GM12878 (cell line): ENCODE measurements at regions not wholly inside any gene's neighbourhood (a gene's known extent, or its start where the extent isn't known, plus 50 kb on each side); places are given as distances from the start of the nearest gene placed in this dataset.

Source experiments
- ATAC-seq: fragments of 200-7000 bp; cut with Tn5 transposase; 3 replicates; pipeline ENCODE4 v1.9.1; 2020; ENCODE audit warnings: mild to moderate bottlenecking, moderate library complexity
- BruUV-seq: library from RNA; stranded (reverse); fragments of 400-500 nt; replicated peaks from 2 replicates; lab custom pipeline; 2021; lab: Mats Ljungman, UMichigan
- CTCF ChIA-PET: fragments of 300-600 bp; sonication (Branson Sonifier 250); formaldehyde crosslinking; extraction: SDS; loops from one replicate; lab custom pipeline; 2021; ENCODE audit warnings: inconsistent platforms; lab: Yijun Ruan, JAX
- POLR2A ChIA-PET: fragments of 350-600 bp; formaldehyde crosslinking; extraction: SDS; loops from one replicate; lab custom pipeline; 2021; ENCODE audit warnings: inconsistent platforms; lab: Charles Lee
- RAD21 ChIA-PET: fragments of 300-600 bp; sonication (Branson Sonifier 250); formaldehyde crosslinking; loops from one replicate; lab custom pipeline; 2023; ENCODE audit warnings: antibody characterized with exemption; ENCODE audit not compliant: unreplicated experiment; lab: Charles Lee
- SMC1A ChIA-PET: fragments of 300-600 bp; sonication (Branson Sonifier 250); formaldehyde crosslinking; loops from one replicate; lab custom pipeline; 2023; ENCODE audit not compliant: unreplicated experiment, uncharacterized antibody; lab: Charles Lee
- DNase-seq: peaks from one replicate; pipeline ENCODE4 v3.0.0-alpha.2; 2011; ENCODE audit warnings: low read depth, low spot score
- FAIRE-seq: peaks from 3 replicates; lab custom pipeline; 2011; peaks lifted over from hg19 to GRCh38; lab: Jason Lieb, UNC
- H2AFZ ChIP-seq: 2 replicates; pipeline ENCODE4 v1.6.0; 2011; ENCODE audit warnings: low read depth, low read length, control low read depth; ENCODE audit not compliant: control insufficient read depth
- H3K27ac ChIP-seq: 2 replicates; pipeline ENCODE4 v1.5.1; 2011; ENCODE audit warnings: control low read depth; ENCODE audit not compliant: control insufficient read depth, insufficient read depth
- H3K27me3 ChIP-seq, 2 experiments: replicated peaks in 1 of 2; 2 replicates each; pipeline versions ENCODE4 v1.6.0 to v1.6.1; 2011; ENCODE audit warnings: low read length in 1 of 2; ENCODE audit not compliant: control insufficient read depth in 2 of 2, insufficient read depth in 2 of 2
- H3K36me3 ChIP-seq, 2 experiments: 2 replicates each; pipeline ENCODE4 v1.5.1; 2011; ENCODE audit warnings: low read length in 1 of 2; ENCODE audit not compliant: control insufficient read depth in 2 of 2, insufficient read depth in 2 of 2
- H3K4me1 ChIP-seq: 2 replicates; pipeline ENCODE4 v1.6.1; 2011; ENCODE audit warnings: mild to moderate bottlenecking, low read length, moderate library complexity, mixed read lengths; ENCODE audit not compliant: control insufficient read depth, insufficient read depth
- H3K4me2 ChIP-seq: 2 replicates; pipeline ENCODE4 v1.6.0; 2011; ENCODE audit warnings: control low read depth; ENCODE audit not compliant: control insufficient read depth, insufficient read depth
- H3K4me3 ChIP-seq: fragments of 200-600 bp; sonication (generic); 2 replicates; pipeline ENCODE4 v1.5.1; 2016
- H3K79me2 ChIP-seq: 2 replicates; pipeline ENCODE4 v1.6.0; 2011; ENCODE audit warnings: low read length; ENCODE audit not compliant: control insufficient read depth, insufficient read depth
- H3K9ac ChIP-seq: 2 replicates; pipeline ENCODE4 v1.8.0; 2011; ENCODE audit warnings: low read length, control low read depth, mixed read lengths; ENCODE audit not compliant: control insufficient read depth, insufficient read depth
- H3K9me3 ChIP-seq: replicated peaks from 3 replicates; pipeline ENCODE4 v1.5.1; 2011; ENCODE audit warnings: mild to moderate bottlenecking, low read length; ENCODE audit not compliant: control insufficient read depth, insufficient read depth
- H4K20me1 ChIP-seq: 2 replicates; pipeline ENCODE4 v1.6.0; 2011; ENCODE audit not compliant: control insufficient read depth, insufficient read depth
- EED ChIP-seq: sonication (generic); IDR thresholded peaks from 2 replicates; pipeline ENCODE4 v1.6.1; 2016; ENCODE audit warnings: antibody characterized with exemption, low read depth
- EP300 ChIP-seq, 2 experiments: fragments of 150-350 bp in 1 of 2; IDR thresholded peaks; 2 replicates each; pipeline ENCODE4 v1.6.1; 2011 to 2012; ENCODE audit warnings: low read depth in 2 of 2, low read length in 2 of 2, borderline replicate concordance in 1 of 2, improper control_type of control experiment in 1 of 2, inconsistent platforms in 1 of 2; ENCODE audit not compliant: control insufficient read depth in 1 of 2
- ETV6 ChIP-seq, 2 experiments: fragments of 450-650 bp in 1 of 2; IDR thresholded peaks in 1 of 2; conservative IDR thresholded peaks in 1 of 2; 2 replicates each; pipeline ENCODE4 v1.6.1; 2014; ENCODE audit warnings: antibody characterized with exemption in 1 of 2, borderline replicate concordance in 1 of 2, low read depth in 1 of 2, mild to moderate bottlenecking in 1 of 2, moderate library complexity in 1 of 2
- GABPA ChIP-seq: IDR thresholded peaks from 2 replicates; pipeline ENCODE4 v1.6.1; 2014; ENCODE audit warnings: antibody characterized with exemption, low read depth, mild to moderate bottlenecking, inconsistent platforms
- IKZF2 ChIP-seq, 2 experiments: fragments of 450-650 bp; IDR thresholded peaks; 2 replicates each; pipeline ENCODE4 v1.6.1; 2017; ENCODE audit warnings: mild to moderate bottlenecking in 2 of 2, moderate library complexity in 2 of 2
- SIN3A ChIP-seq: IDR thresholded peaks from 2 replicates; pipeline ENCODE4 v1.6.1; 2012; ENCODE audit warnings: low read depth, low read length, improper control_type of control experiment
- SMAD1 ChIP-seq: fragments of 450-650 bp; IDR thresholded peaks from 2 replicates; pipeline ENCODE4 v1.6.1; 2018; ENCODE audit warnings: mild to moderate bottlenecking, low read depth; ENCODE audit not compliant: partially characterized antibody
- SUZ12 ChIP-seq: fragments of 200-600 bp; sonication (generic); IDR thresholded peaks from one replicate; pipeline ENCODE4 v1.6.1; 2018; ENCODE audit warnings: antibody characterized with exemption, mild to moderate bottlenecking; ENCODE audit not compliant: unreplicated experiment
- TCF12 ChIP-seq: IDR thresholded peaks from 2 replicates; pipeline ENCODE4 v1.6.1; 2011; ENCODE audit warnings: low read depth, mild to moderate bottlenecking, low read length
- WGBS: methylation state at CpG from one replicate; pipeline ENCODE4 v1.1.6; 2016; ENCODE audit warnings: low lambda C conversion rate; ENCODE audit not compliant: insufficient replicate concordance, insufficient coverage; ENCODE audit errors: missing lambda C conversion rate; 5-methylcytosine and 5-hydroxymethylcytosine counted together
- in situ Hi-C: fragments of 300-500 bp; cut with MboI; formaldehyde crosslinking; loops from 9 replicates; pipeline ENCODE4 v1.14.3; 2018; ENCODE audit warnings: mixed read lengths
- intact Hi-C: fragments of 100-400 bp; cut with micrococcal nuclease; formaldehyde crosslinking; loops from one replicate; pipeline ENCODE4 v1.14.2; 2022; ENCODE audit not compliant: unreplicated experiment
- TF ChIP-seq, protein P1 (sequence below): IDR thresholded peaks from 2 replicates; pipeline ENCODE4 v1.6.1; 2012; ENCODE audit warnings: mild to moderate bottlenecking, low read depth, low read length
- TF ChIP-seq, protein P2 (sequence below): fragments of 450-650 bp; conservative IDR thresholded peaks from 2 replicates; pipeline ENCODE4 v1.6.1; 2017; ENCODE audit warnings: mild to moderate bottlenecking, moderate library complexity

DNA sequence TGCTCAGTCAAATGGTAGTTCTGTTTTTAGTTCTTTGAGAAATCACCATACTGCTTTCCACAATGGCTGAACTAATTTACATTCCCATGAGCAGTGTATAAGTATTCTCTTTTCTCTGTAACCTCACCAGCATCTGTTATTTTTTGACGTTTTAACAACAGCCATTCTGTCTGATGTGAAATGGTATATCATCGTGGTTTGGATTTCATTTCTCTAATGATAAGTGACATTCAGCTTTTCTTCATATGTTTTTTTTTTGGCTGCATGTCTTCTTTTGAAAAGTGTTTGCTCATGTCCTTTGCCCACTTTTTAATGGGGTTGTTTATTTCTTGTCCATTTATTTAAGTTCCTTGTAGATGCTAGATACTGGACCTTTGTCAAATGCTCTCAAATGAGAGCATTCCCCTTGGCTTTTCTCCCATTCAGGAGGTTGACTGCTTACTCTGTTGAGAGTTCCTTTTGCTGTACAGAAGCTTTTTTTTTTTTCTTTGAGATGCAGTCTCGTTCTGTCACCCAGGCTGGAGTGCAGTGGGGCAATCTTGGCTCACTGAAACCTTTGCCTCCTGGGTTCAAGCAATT is 58.7 kb upstream of the RGMB start:
- ChIA-PET POLR2A (no interaction called here), SMC1A (no interaction called here), CTCF (no interaction called here), RAD21 (no interaction called here)
- WGBS, result 6% methylated on average over 3 of the region's 3 CpGs
- Histone ChIP-seq H2AFZ (no peak overlapping the region), H3K79me2 (no peaks in the 10 kb centered on the region), H4K20me1 (no peaks in the 10 kb centered on the region), H3K4me2 (no peak overlapping the region), H3K9ac (no peak overlapping the region), H3K36me3 (no peaks in the 10 kb centered on the region), H3K27me3 (no peaks in the 10 kb centered on the region), H3K4me3 (no peak overlapping the region), H3K27ac (no peak overlapping the region), H3K9me3 (no peaks in the 10 kb centered on the region), H3K4me1 (no peaks in the 10 kb centered on the region)
- ATAC-seq (no peak), FAIRE-seq (peak; percentile 47), DNase-seq (no peak)
- in situ Hi-C loops (no loop called here), intact Hi-C loops (no loop called here)
- TF ChIP-seq ETV6 (conservative IDR thresholded peaks at IDR 0.05 in 1 of 2, IDR thresholded peaks at IDR 0.05 in 1 of 2; ENCODE audit: borderline replicate concordance in 1 of 2, low read depth in 1 of 2) (no peak), IKZF2 (IDR thresholded peaks at IDR 0.05) (no peak), TCF12 (no peak), SMAD1 (no peak), EED (no peak), SUZ12 (no peak), SIN3A (no peak), EP300 (IDR thresholded peaks at IDR 0.05; ENCODE audit: borderline replicate concordance in 1 of 2, control insufficient read depth in 1 of 2, low read depth in 2 of 2, low read length in 2 of 2) (no peak), GABPA (no peak)
- TF ChIP-seq, protein P1, sequence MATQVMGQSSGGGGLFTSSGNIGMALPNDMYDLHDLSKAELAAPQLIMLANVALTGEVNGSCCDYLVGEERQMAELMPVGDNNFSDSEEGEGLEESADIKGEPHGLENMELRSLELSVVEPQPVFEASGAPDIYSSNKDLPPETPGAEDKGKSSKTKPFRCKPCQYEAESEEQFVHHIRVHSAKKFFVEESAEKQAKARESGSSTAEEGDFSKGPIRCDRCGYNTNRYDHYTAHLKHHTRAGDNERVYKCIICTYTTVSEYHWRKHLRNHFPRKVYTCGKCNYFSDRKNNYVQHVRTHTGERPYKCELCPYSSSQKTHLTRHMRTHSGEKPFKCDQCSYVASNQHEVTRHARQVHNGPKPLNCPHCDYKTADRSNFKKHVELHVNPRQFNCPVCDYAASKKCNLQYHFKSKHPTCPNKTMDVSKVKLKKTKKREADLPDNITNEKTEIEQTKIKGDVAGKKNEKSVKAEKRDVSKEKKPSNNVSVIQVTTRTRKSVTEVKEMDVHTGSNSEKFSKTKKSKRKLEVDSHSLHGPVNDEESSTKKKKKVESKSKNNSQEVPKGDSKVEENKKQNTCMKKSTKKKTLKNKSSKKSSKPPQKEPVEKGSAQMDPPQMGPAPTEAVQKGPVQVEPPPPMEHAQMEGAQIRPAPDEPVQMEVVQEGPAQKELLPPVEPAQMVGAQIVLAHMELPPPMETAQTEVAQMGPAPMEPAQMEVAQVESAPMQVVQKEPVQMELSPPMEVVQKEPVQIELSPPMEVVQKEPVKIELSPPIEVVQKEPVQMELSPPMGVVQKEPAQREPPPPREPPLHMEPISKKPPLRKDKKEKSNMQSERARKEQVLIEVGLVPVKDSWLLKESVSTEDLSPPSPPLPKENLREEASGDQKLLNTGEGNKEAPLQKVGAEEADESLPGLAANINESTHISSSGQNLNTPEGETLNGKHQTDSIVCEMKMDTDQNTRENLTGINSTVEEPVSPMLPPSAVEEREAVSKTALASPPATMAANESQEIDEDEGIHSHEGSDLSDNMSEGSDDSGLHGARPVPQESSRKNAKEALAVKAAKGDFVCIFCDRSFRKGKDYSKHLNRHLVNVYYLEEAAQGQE, result no peak
- TF ChIP-seq, protein P2, sequence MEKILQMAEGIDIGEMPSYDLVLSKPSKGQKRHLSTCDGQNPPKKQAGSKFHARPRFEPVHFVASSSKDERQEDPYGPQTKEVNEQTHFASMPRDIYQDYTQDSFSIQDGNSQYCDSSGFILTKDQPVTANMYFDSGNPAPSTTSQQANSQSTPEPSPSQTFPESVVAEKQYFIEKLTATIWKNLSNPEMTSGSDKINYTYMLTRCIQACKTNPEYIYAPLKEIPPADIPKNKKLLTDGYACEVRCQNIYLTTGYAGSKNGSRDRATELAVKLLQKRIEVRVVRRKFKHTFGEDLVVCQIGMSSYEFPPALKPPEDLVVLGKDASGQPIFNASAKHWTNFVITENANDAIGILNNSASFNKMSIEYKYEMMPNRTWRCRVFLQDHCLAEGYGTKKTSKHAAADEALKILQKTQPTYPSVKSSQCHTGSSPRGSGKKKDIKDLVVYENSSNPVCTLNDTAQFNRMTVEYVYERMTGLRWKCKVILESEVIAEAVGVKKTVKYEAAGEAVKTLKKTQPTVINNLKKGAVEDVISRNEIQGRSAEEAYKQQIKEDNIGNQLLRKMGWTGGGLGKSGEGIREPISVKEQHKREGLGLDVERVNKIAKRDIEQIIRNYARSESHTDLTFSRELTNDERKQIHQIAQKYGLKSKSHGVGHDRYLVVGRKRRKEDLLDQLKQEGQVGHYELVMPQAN, result no peak
- BruUV-seq, result no TSS peak
